ENCODE measurements at regions not wholly inside any gene's neighbourhood (a gene's known extent, or its start where the extent isn't known, plus 50 kb on each side); places are given as distances from the start of the nearest gene placed in this dataset.

DNA sequence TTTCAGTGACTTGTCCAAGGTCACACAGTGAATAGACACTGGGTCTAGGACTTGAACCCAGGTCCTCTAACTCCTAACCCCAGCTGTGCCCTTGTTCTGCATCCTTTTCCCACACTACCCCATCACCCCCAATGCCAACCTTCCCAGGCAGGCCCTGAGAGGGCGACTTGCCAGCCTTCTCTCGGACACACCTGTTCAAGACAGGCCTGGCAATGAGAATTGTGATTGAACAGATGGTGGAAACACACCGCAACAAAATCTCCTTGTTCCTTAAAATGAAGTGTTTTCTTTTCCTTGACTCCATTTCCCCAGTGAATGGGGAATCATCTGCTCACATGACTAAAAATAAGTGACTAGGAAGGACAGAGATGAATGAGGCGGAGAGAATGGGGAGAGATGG is 189.5 kb upstream of the ASIC2 start:
- TF ChIP-seq, protein P1, sequence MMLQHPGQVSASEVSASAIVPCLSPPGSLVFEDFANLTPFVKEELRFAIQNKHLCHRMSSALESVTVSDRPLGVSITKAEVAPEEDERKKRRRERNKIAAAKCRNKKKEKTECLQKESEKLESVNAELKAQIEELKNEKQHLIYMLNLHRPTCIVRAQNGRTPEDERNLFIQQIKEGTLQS (IDR thresholded peaks at IDR 0.05; ENCODE audit: borderline replicate concordance, extremely low read depth, low read depth, low read length), result no peak
- TF ChIP-seq CREB1 (IDR thresholded peaks at IDR 0.05; ENCODE audit: low read depth), result no peak
- no peak for TF ChIP-seq POLR2A (IDR thresholded peaks at IDR 0.05; ENCODE audit: low read depth, low read length)
- no peak for TF ChIP-seq TAF1 (IDR thresholded peaks at IDR 0.05; ENCODE audit: borderline replicate concordance, low read depth, low read length)
- no peak for TF ChIP-seq ASH2L (IDR thresholded peaks at IDR 0.05; ENCODE audit: borderline replicate concordance, low read depth)
- TF ChIP-seq, protein P2, sequence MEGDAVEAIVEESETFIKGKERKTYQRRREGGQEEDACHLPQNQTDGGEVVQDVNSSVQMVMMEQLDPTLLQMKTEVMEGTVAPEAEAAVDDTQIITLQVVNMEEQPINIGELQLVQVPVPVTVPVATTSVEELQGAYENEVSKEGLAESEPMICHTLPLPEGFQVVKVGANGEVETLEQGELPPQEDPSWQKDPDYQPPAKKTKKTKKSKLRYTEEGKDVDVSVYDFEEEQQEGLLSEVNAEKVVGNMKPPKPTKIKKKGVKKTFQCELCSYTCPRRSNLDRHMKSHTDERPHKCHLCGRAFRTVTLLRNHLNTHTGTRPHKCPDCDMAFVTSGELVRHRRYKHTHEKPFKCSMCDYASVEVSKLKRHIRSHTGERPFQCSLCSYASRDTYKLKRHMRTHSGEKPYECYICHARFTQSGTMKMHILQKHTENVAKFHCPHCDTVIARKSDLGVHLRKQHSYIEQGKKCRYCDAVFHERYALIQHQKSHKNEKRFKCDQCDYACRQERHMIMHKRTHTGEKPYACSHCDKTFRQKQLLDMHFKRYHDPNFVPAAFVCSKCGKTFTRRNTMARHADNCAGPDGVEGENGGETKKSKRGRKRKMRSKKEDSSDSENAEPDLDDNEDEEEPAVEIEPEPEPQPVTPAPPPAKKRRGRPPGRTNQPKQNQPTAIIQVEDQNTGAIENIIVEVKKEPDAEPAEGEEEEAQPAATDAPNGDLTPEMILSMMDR (IDR thresholded peaks at IDR 0.05 in 2 of 3, conservative IDR thresholded peaks at IDR 0.05 in 1 of 3; ENCODE audit: control insufficient read depth in 2 of 3, extremely low read depth in 1 of 3, insufficient read depth in 1 of 3, low read depth in 3 of 3, low read length in 3 of 3), result no peak
- TF ChIP-seq ZNF384 (IDR thresholded peaks at IDR 0.05; ENCODE audit: borderline replicate concordance, low read depth, low read length), result no peak
- TF ChIP-seq SMC3 (IDR thresholded peaks at IDR 0.05; ENCODE audit: borderline replicate concordance, low read length), result no peak
- TF ChIP-seq, protein P3, sequence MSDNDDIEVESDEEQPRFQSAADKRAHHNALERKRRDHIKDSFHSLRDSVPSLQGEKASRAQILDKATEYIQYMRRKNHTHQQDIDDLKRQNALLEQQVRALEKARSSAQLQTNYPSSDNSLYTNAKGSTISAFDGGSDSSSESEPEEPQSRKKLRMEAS (IDR thresholded peaks at IDR 0.05; ENCODE audit: low read depth, low read length), result no peak
- no peak for TF ChIP-seq CHD4 (IDR thresholded peaks at IDR 0.05)

Measured in GM12878 (cell line).